Stimulated activated CD4-positive, alpha-beta T cell treated with anti-CD3 and anti-CD28 coated beads, TNF-alpha, amount 100 ng/mL, for 48 hours (primary cell): ENCODE measurements at regions not wholly inside any gene's neighbourhood (a gene's known extent, or its start where the extent isn't known, plus 50 kb on each side); places are given as distances from the start of the nearest gene placed in this dataset.

ENCODE experiments used
- DNase-seq, 3 donors: peaks; one replicate each; pipeline ENCODE4 v3.0.0-alpha.2; 2020; ENCODE audit warnings: low read depth in 3 of 3

- DNase-seq = no peak
These were observed 407.0 kb downstream of the PID1 start for GRCh38 chr2:228864131-228864530.

- DNase-seq = no peak
These were observed 410.3 kb downstream of the PID1 start for GRCh38 chr2:228860601-228861285.

DNA sequence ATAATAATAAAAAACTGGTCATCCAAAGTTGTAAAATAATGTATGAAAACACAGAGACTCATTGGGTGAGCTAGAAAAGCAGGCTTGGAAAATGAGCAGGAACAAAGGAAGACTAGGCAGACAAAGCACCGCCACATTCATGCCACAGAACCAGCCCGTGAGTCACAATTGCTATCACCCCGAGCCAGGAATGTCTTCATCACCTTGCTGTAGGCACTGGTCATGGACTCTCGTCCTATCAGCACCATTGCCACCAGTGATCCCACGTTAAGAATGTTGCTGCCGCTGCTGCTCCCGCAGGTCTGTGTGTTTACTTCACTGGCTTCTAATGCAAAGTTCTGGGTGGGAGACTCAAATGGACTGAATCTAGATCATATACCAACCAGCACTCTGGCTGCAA is 417.9 kb downstream of the PID1 start:
- DNase-seq = no peak

GRCh38 chr2:228848638-228849037 is 422.4 kb downstream of the PID1 start:
- no peak for DNase-seq

GRCh38 chr2:228847684-228848083 is 423.4 kb downstream of the PID1 start:
- no peak for DNase-seq

DNA sequence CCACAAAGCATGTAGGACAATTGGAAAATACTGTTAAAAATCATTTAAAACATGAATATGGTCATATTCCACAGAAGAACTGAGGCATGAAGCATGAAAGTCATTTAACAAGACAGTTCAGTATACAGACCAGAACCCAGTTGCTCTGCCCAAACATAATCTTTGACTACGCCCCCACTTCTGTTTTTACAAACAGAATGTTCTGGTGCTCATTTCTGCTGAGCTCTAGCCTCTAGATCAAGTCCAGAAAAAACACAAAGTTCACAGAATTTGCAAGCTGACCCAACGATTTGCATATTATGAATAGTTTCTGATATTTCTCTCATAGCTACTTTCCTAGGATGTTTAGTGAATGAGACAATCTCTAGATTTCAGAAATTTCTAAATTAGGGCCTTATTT is 424.9 kb downstream of the PID1 start:
- no peak for DNase-seq

DNA sequence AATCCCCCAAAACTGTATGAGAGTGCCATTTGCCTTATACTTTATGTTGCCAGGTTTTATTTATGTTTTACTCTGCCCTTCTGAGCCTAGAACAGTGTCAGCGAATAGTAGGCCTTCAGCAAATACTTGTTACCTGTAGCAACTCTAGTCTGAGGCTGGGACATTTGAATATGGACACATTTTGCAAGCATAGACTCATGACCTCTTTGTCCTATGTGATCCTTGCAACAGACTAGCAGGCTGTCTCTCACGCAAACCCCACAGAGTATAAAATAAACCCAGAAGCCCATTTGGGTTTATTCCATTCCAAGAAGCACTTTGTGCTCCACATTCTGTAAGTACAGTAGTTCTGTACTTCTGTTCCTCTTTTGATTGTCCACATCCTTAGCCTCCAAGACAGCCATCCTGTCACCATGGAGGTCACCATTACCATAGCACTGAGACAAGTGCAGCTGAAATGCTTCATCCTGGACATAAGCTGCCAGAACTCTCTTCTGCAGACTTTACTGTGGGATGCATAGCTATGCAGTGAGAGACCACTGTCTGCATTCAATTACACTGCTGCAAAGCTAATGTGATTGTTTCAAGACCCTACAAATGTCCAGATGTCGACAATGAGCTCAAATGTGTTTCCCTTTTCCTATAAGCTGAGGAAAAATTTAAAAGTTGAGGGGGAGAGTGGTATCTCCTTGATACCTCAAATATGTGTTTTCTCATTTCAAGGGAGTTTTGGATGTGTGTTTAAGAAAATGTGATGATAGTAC is 425.7 kb downstream of the PID1 start:
- no peak for DNase-seq

DNA sequence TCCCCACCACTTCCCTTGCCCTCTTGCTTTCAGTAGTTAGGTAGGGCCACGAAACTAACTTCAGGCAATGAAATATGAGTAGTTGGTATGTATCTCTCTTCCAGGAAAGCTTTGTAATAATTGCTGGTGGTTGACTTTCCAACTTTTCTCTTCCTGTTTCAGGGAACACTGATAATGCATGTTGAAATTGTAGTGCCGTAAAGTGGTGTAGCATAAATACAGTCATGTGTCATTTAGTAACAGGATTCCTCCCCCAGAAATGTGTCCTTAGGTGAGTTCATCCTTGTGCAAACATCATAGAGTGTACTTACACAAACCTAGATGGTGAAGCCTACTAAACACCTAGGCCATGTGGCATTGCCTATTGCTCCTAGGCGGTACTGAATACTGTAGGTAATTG is 429.2 kb downstream of the PID1 start:
- DNase-seq = no peak

- no peak for DNase-seq
These were observed 429.6 kb downstream of the PID1 start for GRCh38 chr2:228841475-228841874.

GRCh38 chr2:228840743-228841114 is 430.4 kb downstream of the PID1 start:
- DNase-seq = no peak

DNA sequence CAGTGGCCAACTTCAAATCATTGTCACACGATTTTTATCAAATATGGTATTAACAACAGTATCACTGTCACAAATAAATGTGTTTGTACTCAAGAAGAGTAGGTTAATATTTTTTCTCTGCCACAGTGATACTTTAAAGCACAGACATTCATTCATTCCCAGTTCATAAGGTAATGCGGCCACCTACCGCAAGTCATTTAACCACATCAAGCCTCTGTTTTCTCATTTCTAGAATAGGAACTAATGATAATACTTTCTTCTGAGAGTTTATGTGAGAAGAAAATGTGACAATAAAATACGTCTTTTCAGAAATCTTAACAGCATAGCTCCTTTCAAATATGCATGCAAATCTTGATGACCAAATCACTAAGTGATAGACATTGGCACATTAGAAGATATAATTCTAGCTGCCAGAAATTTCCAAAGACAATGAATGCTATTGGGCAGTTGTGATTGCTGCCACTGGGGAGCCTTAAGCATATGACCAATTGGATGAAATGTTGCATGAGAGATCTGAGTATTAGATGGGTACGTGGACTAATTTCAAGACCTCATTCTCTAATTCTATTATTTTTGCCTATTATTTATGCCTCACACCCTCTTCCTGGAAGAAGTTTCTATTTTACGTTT is 430.9 kb downstream of the PID1 start:
- DNase-seq = no peak

DNA sequence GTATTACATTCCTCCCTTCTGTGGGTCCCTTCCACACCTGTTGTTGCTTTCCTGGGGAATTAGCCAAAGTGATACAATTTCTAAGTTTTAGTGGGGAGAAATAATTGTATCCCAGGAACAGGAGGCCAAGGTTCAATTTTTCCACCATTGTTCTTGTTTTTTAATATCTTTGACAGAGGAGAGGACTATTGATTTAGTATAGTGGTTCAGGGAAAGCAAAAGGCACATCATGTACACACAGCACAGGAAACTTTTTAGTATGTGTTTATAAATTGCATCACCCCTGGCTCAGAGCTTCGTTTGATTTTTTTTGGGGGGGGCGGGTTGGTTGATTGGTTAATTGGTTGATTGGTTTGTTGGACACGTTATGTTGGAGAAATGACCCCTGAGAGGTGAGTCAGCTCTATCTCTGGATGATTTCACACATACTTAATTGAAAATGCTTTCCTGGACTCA is 431.6 kb downstream of the PID1 start:
- no peak for DNase-seq

- DNase-seq = no peak
These were observed 432.3 kb downstream of the PID1 start for GRCh38 chr2:228838819-228839218.

DNA sequence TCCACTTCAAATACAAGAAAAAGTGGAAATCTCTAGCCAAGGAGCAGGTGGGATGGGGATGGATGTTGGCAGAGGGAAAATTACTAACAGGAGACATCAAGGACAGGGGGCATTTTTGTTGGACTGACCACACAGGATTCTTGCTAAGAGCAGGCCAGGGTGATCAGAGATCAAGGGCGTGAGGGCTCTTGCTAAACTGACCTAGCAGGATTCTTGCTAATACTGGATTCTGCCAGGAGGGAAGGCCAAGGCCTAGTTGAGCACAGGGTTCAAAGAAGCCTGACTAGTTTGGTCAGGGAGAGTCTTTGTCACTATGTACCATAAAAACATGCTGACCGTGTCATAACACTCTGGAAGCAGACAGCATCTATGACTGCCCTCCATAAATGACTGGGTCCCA is 442.7 kb downstream of the PID1 start:
- no peak for DNase-seq

DNA sequence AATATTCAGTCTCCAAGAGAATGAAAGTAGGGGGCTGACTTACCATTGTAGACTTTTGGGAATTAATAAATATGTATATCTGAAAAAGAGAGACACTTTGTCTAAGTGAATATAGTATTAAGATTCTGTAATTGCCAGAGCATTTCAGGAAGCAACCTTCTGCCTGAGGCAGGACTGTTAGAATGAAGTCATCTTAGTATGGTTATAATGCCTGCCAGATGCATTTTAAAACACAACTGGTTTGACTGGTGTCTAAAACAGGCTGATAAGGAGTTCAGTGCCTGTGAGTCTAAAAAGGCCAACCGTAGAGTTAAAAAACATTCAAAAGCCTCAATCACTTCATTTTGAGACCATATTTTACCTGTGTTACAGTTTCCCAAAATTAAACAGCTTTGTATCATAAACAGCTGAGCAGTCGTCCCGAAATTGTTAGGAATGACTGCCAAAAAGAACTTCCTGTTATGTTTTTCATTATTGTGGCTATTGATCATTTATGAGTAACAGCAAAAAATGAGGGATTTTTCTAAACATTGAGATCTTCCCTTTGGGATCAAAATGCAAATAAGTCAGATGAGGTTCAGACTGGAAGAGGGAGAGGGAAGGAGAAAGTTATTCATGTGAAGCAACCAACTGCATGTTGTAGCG is 443.9 kb downstream of the PID1 start:
- DNase-seq = no peak

DNA sequence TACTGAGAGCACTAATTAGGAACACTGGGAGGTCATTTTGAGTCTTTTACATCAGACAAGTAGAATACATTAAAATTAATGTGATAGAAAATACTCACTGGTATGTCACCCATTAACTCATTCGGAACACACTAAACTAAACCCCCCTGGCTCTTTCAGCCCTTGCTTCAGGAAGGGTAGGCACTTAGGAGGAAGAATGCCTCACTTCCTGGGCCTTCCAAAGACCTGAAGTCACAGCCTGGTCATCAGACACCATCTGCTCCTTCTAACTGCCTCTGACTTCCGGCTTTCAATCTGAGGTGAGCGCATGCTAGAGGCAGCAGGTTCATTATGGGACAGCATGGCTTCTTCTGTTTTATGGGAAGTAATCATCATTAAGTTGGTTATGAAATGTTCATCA is 451.4 kb downstream of the PID1 start:
- no peak for DNase-seq

DNA sequence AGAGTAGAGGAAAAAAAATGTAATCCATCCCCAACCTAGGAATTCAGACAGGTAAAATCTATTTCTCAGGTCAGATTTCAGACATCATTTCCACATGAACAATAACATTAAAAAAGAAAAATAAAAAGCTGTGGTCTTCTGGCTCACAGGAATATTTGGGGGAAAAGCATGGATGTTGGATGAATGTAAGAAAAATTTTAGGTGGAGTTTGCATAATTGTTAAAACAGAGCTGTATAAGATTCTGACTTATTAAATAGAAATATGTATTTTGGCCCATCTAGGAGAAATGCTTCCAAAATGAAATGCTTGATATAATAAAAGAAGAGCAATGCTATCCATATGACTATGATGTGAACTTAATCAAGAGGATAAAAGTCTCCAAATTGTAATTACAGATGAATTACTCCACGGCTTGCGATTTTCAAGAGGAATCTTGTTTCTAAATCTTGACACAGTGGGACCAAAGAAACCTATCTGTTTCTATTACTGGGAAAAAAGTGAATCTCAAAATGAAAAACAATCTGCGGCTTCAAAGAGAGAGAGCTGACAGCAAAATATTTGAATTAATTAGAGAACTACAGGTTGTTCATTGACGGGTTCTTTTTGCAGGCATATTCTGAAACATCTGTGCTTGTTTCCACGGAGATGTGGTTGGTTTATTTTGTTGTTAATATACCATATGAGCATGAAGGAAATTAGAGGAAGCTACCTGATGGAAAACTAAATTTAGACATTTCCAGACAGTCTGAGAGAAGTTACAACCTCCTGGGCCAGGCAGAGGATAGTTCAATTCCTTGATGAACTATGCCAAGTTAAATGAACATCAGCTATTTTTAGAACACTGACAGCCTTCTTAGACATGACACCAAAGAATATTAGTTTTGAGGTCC is 468.7 kb downstream of the PID1 start:
- DNase-seq = no peak

GRCh38 chr2:228801451-228801850 is 469.6 kb downstream of the PID1 start:
- DNase-seq = no peak

- no peak for DNase-seq
These were observed 471.9 kb downstream of the PID1 start for GRCh38 chr2:228799208-228799588.

- DNase-seq = no peak
These were observed 472.5 kb downstream of the PID1 start for GRCh38 chr2:228798458-228799207.

DNA sequence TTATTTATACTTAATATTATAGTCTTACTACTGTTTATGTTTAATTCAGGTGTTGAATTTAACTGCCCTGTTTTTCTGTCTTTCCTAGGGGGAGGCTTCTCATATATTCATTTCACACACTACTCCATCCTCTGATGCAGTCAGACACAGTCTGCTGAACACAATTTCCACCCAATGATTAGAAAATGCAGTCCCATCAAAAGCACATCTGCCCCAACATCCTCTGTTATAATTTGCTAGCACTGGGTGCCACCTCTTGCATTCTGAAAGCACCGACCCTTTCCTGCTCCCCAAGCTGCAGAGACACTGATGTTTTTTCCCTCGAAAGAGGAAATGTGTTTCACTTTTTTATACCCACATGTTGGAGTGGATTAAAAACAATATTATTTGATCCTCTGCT is 474.7 kb downstream of the PID1 start:
- DNase-seq = no peak
